Neural progenitor cell (in vitro differentiated cells): ENCODE measurements at regions not wholly inside any gene's neighbourhood (a gene's known extent, or its start where the extent isn't known, plus 50 kb on each side); places are given as distances from the start of the nearest gene placed in this dataset.

Source experiments
- DNase-seq: peaks from one replicate; pipeline ENCODE4 v3.0.0-alpha.2; 2016; ENCODE audit warnings: low spot score
- H2AFZ ChIP-seq: fragments of 200-600 bp; sonication (generic); replicated peaks from 2 replicates; pipeline ENCODE4 v1.6.1; 2016; ENCODE audit warnings: antibody characterized with exemption
- H3F3A ChIP-seq: fragments of 200-600 bp; sonication (generic); 2 replicates; pipeline ENCODE4 v1.6.1; 2016; ENCODE audit warnings: antibody characterized with exemption, low read depth
- H3K27ac ChIP-seq: fragments of 200-600 bp; sonication (generic); 2 replicates; pipeline ENCODE4 v1.5.1; 2016; ENCODE audit warnings: mild to moderate bottlenecking
- H3K27me3 ChIP-seq: fragments of 200-600 bp; sonication (generic); 2 replicates; pipeline ENCODE4 v1.6.1; 2016; ENCODE audit warnings: mild to moderate bottlenecking, moderate library complexity
- H3K36me3 ChIP-seq: fragments of 200-600 bp; sonication (generic); 2 replicates; pipeline ENCODE4 v1.5.1; 2016
- H3K4me1 ChIP-seq: fragments of 200-600 bp; sonication (generic); 2 replicates; pipeline ENCODE4 v1.6.1; 2016; ENCODE audit warnings: mixed run types
- H3K4me2 ChIP-seq: fragments of 200-600 bp; sonication (generic); 2 replicates; pipeline ENCODE4 v1.6.1; 2016
- H3K4me3 ChIP-seq: fragments of 200-600 bp; sonication (generic); 2 replicates; pipeline ENCODE4 v1.5.1; 2016
- H3K79me2 ChIP-seq: fragments of 200-600 bp; sonication (generic); 2 replicates; pipeline ENCODE4 v1.6.1; 2016; ENCODE audit warnings: low read depth
- H3K9ac ChIP-seq: fragments of 200-600 bp; sonication (generic); 2 replicates; pipeline ENCODE4 v1.6.1; 2016
- H3K9me3 ChIP-seq: fragments of 200-600 bp; sonication (generic); 2 replicates; pipeline ENCODE4 v1.5.1; 2016; ENCODE audit warnings: low read depth
- H4K20me1 ChIP-seq: fragments of 200-600 bp; sonication (generic); 2 replicates; pipeline ENCODE4 v1.6.1; 2016; ENCODE audit warnings: low read depth
- H3K27ac Mint-ChIP-seq: 3 replicates; pipeline ENCODE4 v1.8.0; 2021; ENCODE audit warnings: mixed read lengths
- H3K27me3 Mint-ChIP-seq: 2 replicates; pipeline ENCODE4 v1.8.0; 2022; ENCODE audit warnings: low read depth, mild to moderate bottlenecking, inconsistent platforms, moderate library complexity, mixed read lengths; ENCODE audit not compliant: insufficient read depth
- H3K36me3 Mint-ChIP-seq: 3 replicates; pipeline ENCODE4 v1.8.0; 2021; ENCODE audit warnings: mixed read lengths
- H3K4me1 Mint-ChIP-seq: 3 replicates; pipeline ENCODE4 v1.8.0; 2021; ENCODE audit warnings: mixed read lengths
- H3K4me3 Mint-ChIP-seq: 3 replicates; pipeline ENCODE4 v1.8.0; 2021; ENCODE audit warnings: mild to moderate bottlenecking, moderate library complexity, mixed read lengths
- H3K9me3 Mint-ChIP-seq: 3 replicates; pipeline ENCODE4 v1.8.0; 2020; ENCODE audit warnings: mixed read lengths
- CTCF ChIP-seq: fragments of 200-600 bp; sonication (generic); IDR thresholded peaks from 2 replicates; pipeline ENCODE4 v1.5.1; 2017; ENCODE audit warnings: antibody characterized with exemption, mild to moderate bottlenecking
- EZH2 ChIP-seq: fragments of 200-600 bp; sonication (generic); IDR thresholded peaks from 2 replicates; pipeline ENCODE4 v1.6.1; 2017; ENCODE audit warnings: antibody characterized with exemption, mild to moderate bottlenecking, moderate library complexity
- EZH2phosphoT487 ChIP-seq: fragments of 200-600 bp; sonication (generic); IDR thresholded peaks from 2 replicates; pipeline ENCODE4 v1.6.1; 2017; ENCODE audit warnings: antibody characterized with exemption

DNA sequence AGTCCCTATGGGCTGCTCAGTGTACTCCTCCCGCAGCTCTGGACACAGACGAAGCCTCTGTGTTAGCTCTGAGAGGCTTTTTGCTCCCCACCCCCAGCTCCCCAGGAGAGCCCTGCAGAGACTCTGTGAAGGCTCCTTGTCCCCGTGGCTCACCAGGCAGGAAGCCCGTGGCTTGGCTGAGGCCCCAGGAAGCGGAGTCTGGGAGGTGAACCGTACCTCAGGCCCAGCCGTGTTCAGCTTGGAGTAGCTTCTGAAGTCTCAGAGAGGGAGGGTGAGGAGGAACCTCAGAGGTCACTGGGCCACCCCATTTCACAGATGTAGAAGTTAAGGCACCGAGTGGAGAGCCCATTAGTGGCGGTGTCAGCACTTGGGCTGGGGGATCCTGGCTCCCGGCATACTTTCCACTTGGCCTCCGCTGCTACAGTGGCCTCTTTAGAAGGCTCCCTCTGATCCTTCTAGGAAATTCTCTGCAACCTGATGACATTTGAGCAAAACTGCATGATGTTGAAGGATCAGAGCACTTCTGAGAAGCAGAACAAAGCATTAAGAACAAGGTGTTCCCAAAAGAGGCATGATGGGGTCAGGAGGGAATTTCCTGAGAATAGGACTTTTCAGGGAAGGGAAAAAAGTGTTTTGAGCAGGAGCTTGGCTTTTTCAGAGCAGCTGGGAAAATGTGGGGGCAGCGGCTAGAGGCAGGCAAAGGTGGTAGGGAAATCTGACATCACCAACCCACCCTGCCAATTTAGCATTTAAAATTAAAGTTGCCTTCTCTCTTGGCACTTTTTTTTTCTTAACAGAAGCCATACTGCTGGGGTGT, 79.1 kb downstream of the MCFD2 start:
- DNase-seq = no peak
- Histone ChIP-seq H3K4me3 (no peak overlapping the region), H3K36me3 (no peaks in the 10 kb centered on the region), H3K27ac (no peak overlapping the region), H4K20me1 (no peaks in the 10 kb centered on the region), H3K79me2 (no peaks in the 10 kb centered on the region), H3F3A (no peaks in the 10 kb centered on the region), H2AFZ (no peak overlapping the region), H3K27me3 (no peaks in the 10 kb centered on the region), H3K9ac (no peak overlapping the region), H3K4me2 (no peak overlapping the region), H3K4me1 (no peaks in the 10 kb centered on the region), H3K9me3 (no peaks in the 10 kb centered on the region)
- Mint-ChIP-seq H3K9me3 (no peaks in the 10 kb centered on the region), H3K36me3 (no peaks in the 10 kb centered on the region), H3K4me3 (no peak overlapping the region), H3K4me1 (no peaks in the 10 kb centered on the region), H3K27me3 (peaks cover 3% of the 10 kb centered on the region), H3K27ac (no peak overlapping the region)
- TF ChIP-seq EZH2 = no peak
- TF ChIP-seq EZH2phosphoT487 = no peak
- no peak for TF ChIP-seq CTCF

DNA sequence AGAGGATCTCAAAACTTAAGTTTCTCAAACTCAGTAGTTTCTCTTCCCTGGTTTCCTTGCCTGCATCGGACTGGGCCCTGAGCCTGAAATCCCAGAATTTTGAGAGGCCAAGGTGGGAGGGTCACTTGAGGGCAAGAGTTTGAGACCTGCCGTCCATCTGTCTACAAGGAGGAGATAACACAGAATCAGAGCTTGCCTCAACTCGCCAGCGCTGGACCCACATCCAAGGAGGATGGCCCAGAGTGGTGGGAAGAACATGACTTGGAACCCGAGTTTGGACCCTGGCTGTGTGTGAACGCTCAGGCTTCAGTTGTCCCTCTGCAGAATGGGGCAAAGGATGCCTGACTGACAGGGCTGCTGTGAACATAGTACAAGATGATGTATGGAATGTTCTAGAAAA, 80.1 kb downstream of the MCFD2 start:
- no peaks in the 10 kb centered on the region for H3K27me3 ChIP-seq
- peaks cover 2% of the 10 kb centered on the region for H3K27me3 Mint-ChIP-seq
- no peaks in the 10 kb centered on the region for H3K79me2 ChIP-seq
- no peak overlapping the region for H3K4me2 ChIP-seq
- H3K27ac Mint-ChIP-seq = no peak overlapping the region
- H3K9me3 Mint-ChIP-seq = no peaks in the 10 kb centered on the region
- DNase-seq = no peak
- no peaks in the 10 kb centered on the region for H3K4me1 ChIP-seq
- no peak for TF ChIP-seq EZH2phosphoT487
- H3K4me1 Mint-ChIP-seq = no peaks in the 10 kb centered on the region
- no peaks in the 10 kb centered on the region for H3K36me3 ChIP-seq
- no peaks in the 10 kb centered on the region for H3K9me3 ChIP-seq
- H3F3A ChIP-seq = no peaks in the 10 kb centered on the region
- no peak overlapping the region for H3K9ac ChIP-seq
- H3K27ac ChIP-seq = no peak overlapping the region
- no peaks in the 10 kb centered on the region for H3K36me3 Mint-ChIP-seq
- no peak overlapping the region for H2AFZ ChIP-seq
- H3K4me3 Mint-ChIP-seq = no peak overlapping the region
- H3K4me3 ChIP-seq = no peak overlapping the region
- H4K20me1 ChIP-seq = no peaks in the 10 kb centered on the region

- peaks cover 6% of the 10 kb centered on the region for H3K9me3 Mint-ChIP-seq
- Histone ChIP-seq H3K4me3 (no peak overlapping the region), H2AFZ (no peak overlapping the region), H3K27me3 (no peaks in the 10 kb centered on the region), H3K4me2 (no peak overlapping the region), H3K9me3 (no peaks in the 10 kb centered on the region), H4K20me1 (no peaks in the 10 kb centered on the region), H3K79me2 (no peaks in the 10 kb centered on the region), H3K9ac (no peak overlapping the region), H3K4me1 (no peaks in the 10 kb centered on the region), H3F3A (no peaks in the 10 kb centered on the region), H3K27ac (no peak overlapping the region), H3K36me3 (no peaks in the 10 kb centered on the region)
- H3K4me1 Mint-ChIP-seq = peaks cover 7% of the 10 kb centered on the region
- peaks cover 11% of the 10 kb centered on the region for H3K27me3 Mint-ChIP-seq
- H3K27ac Mint-ChIP-seq = no peak overlapping the region
- H3K36me3 Mint-ChIP-seq = no peaks in the 10 kb centered on the region
- H3K4me3 Mint-ChIP-seq = no peak overlapping the region
- no peak for DNase-seq
- TF ChIP-seq CTCF (no peak), EZH2 (no peak), EZH2phosphoT487 (no peak)
Observed at GRCh38 chr2:46832543-46832942, 83.1 kb downstream of the MCFD2 start.

GRCh38 chr2:46831869-46832265, 83.7 kb downstream of the MCFD2 start:
- no peaks in the 10 kb centered on the region for H3K4me1 ChIP-seq
- no peaks in the 10 kb centered on the region for H3K27me3 ChIP-seq
- peaks cover 6% of the 10 kb centered on the region for H3K9me3 Mint-ChIP-seq
- H3K27ac Mint-ChIP-seq = no peak overlapping the region
- H3K4me3 Mint-ChIP-seq = no peak overlapping the region
- H2AFZ ChIP-seq = no peak overlapping the region
- H3K9me3 ChIP-seq = no peaks in the 10 kb centered on the region
- peaks cover 15% of the 10 kb centered on the region for H3K27me3 Mint-ChIP-seq
- H3K36me3 Mint-ChIP-seq = no peaks in the 10 kb centered on the region
- H3K27ac ChIP-seq = no peak overlapping the region
- H3K36me3 ChIP-seq = no peaks in the 10 kb centered on the region
- H4K20me1 ChIP-seq = no peaks in the 10 kb centered on the region
- H3K9ac ChIP-seq = no peak overlapping the region
- H3K4me1 Mint-ChIP-seq = peaks cover 7% of the 10 kb centered on the region
- no peaks in the 10 kb centered on the region for H3K79me2 ChIP-seq
- no peak for DNase-seq
- H3F3A ChIP-seq = no peaks in the 10 kb centered on the region
- H3K4me3 ChIP-seq = no peak overlapping the region
- no peak for TF ChIP-seq EZH2
- no peak for TF ChIP-seq EZH2phosphoT487
- TF ChIP-seq CTCF = no peak
- no peak overlapping the region for H3K4me2 ChIP-seq
